HG03439 (cell line): ENCODE measurements at regions not wholly inside any gene's neighbourhood (a gene's known extent, or its start where the extent isn't known, plus 50 kb on each side); places are given as distances from the start of the nearest gene placed in this dataset.

ENCODE experiments used
- ATAC-seq: cut with Tn5 transposase; IDR thresholded peaks from one replicate; pipeline ENCODE4 v1.9.1; 2021; ENCODE audit warnings: mild to moderate bottlenecking, moderate library complexity; ENCODE audit not compliant: unreplicated experiment

GRCh38 chr3:146854523-146854922 lies 249.4 kb upstream of the PLSCR5 start:
- no peak for ATAC-seq

GRCh38 chr3:146851665-146852064 lies 246.5 kb upstream of the PLSCR5 start:
- no peak for ATAC-seq

GRCh38 chr3:146845361-146845760 lies 240.2 kb upstream of the PLSCR5 start:
- ATAC-seq: no peak

GRCh38 chr3:146843476-146843875 lies 238.3 kb upstream of the PLSCR5 start:
- ATAC-seq: no peak

GRCh38 chr3:146839727-146840375 lies 234.7 kb upstream of the PLSCR5 start:
- ATAC-seq: no peak

- no peak for ATAC-seq
Measured at GRCh38 chr3:146838221-146838620, 233.1 kb upstream of the PLSCR5 start.

GRCh38 chr3:146834917-146835316 lies 229.8 kb upstream of the PLSCR5 start:
- no peak for ATAC-seq

- ATAC-seq: no peak
Measured at GRCh38 chr3:146832857-146833458, 227.8 kb upstream of the PLSCR5 start.

- ATAC-seq: no peak
Measured at GRCh38 chr3:146831659-146832058, 226.5 kb upstream of the PLSCR5 start.

- ATAC-seq: no peak
Measured at GRCh38 chr3:146830231-146830630, 225.1 kb upstream of the PLSCR5 start.

GRCh38 chr3:146827836-146828235 lies 222.7 kb upstream of the PLSCR5 start:
- ATAC-seq: no peak

- no peak for ATAC-seq
Measured at GRCh38 chr3:146823622-146824021, 218.5 kb upstream of the PLSCR5 start.

GRCh38 chr3:146818866-146819265 lies 213.7 kb upstream of the PLSCR5 start:
- ATAC-seq: no peak

GRCh38 chr3:146818301-146818700 lies 213.2 kb upstream of the PLSCR5 start:
- no peak for ATAC-seq

- ATAC-seq: no peak
Measured at GRCh38 chr3:146817704-146818103, 212.6 kb upstream of the PLSCR5 start.

- ATAC-seq: no peak
Measured at GRCh38 chr3:146814601-146815315, 209.6 kb upstream of the PLSCR5 start.

- ATAC-seq: no peak
Measured at GRCh38 chr3:146813496-146813895, 208.3 kb upstream of the PLSCR5 start.

- no peak for ATAC-seq
Measured at GRCh38 chr3:146803745-146804144, 198.6 kb upstream of the PLSCR5 start.

- no peak for ATAC-seq
Measured at GRCh38 chr3:146801492-146801891, 196.3 kb upstream of the PLSCR5 start.

GRCh38 chr3:146800484-146800883 lies 195.3 kb upstream of the PLSCR5 start:
- ATAC-seq: no peak

GRCh38 chr3:146796078-146796477 lies 190.9 kb upstream of the PLSCR5 start:
- no peak for ATAC-seq

GRCh38 chr3:146783446-146783845 lies 178.3 kb upstream of the PLSCR5 start:
- no peak for ATAC-seq
